Kidney (tissue), 13 donors: ENCODE measurements at regions not wholly inside any gene's neighbourhood (a gene's known extent, or its start where the extent isn't known, plus 50 kb on each side); places are given as distances from the start of the nearest gene placed in this dataset.
A peak's percentile ranks its signal among the peaks of the same experiment; 100 is the strongest.
"Not testable (repeated sequence)": the region's sequence is repeated elsewhere in the genome, so short reads cannot be mapped to it uniquely, and the experiment has no call there.

Experiments
- DNase-seq, 5 donors: peaks; one replicate each; pipeline ENCODE4 v3.0.0-alpha.2; 2013 to 2020
- FAIRE-seq: peaks from 2 replicates; lab custom pipeline; 2012; peaks lifted over from hg19 to GRCh38; lab: Jason Lieb, UNC
- H3K27ac ChIP-seq, 2 donors: one replicate each; pipeline ENCODE4 v1.7.0; 2013; ENCODE audit warnings: low read depth in 2 of 2, low read length in 2 of 2, inconsistent platforms in 1 of 2
- H3K27me3 ChIP-seq: one replicate; pipeline ENCODE4 v1.7.1; 2013; ENCODE audit warnings: low read length, inconsistent platforms; ENCODE audit not compliant: control insufficient read depth, insufficient read depth
- H3K36me3 ChIP-seq, 3 donors: one replicate each; pipeline versions ENCODE4 v1.7.0 to v1.7.1; 2013; ENCODE audit warnings: low read length in 3 of 3, control low read depth in 1 of 3, inconsistent platforms in 1 of 3; ENCODE audit not compliant: insufficient read depth in 3 of 3, control insufficient read depth in 2 of 3
- H3K4me1 ChIP-seq, 3 donors: one replicate each; pipeline versions ENCODE4 v1.7.0 to v1.7.1; 2013; ENCODE audit warnings: low read length in 3 of 3, inconsistent platforms in 1 of 3, low read depth in 1 of 3; ENCODE audit not compliant: control insufficient read depth in 2 of 3, insufficient read depth in 2 of 3
- H3K4me3 ChIP-seq, 3 donors: one replicate each; pipeline versions ENCODE4 v1.7.0 to v1.8.1; 2013; ENCODE audit warnings: low read length in 3 of 3, control low read depth in 1 of 3, inconsistent platforms in 1 of 3
- H3K9ac ChIP-seq, 3 donors: one replicate each; pipeline versions ENCODE4 v1.7.0 to v1.7.1; 2013; ENCODE audit warnings: low read length in 3 of 3, control low read depth in 1 of 3, inconsistent platforms in 1 of 3
- H3K9me3 ChIP-seq, 3 donors: one replicate each; pipeline versions ENCODE4 v1.7.0 to v1.7.1; 2013; ENCODE audit warnings: low read length in 3 of 3, control low read depth in 1 of 3, inconsistent platforms in 1 of 3; ENCODE audit not compliant: control insufficient read depth in 2 of 3, insufficient read depth in 1 of 3
- CTCF ChIP-seq: IDR thresholded peaks from 3 replicates; pipeline ENCODE4 v1.5.1; 2012; ENCODE audit warnings: mild to moderate bottlenecking, moderate library complexity, borderline replicate concordance; ENCODE audit not compliant: insufficient read depth; ENCODE audit errors: extremely low read depth
- intact Hi-C: fragments of 100-400 bp; cut with DNase I; formaldehyde crosslinking; loops from one replicate; pipeline ENCODE4 v1.11.1; 2022
- donor health status: control.
- donor health status: control.
- donor health status: control.
- donor health status: control.
- donor health status: control.
- donor health status: DM: yes; HTN: yes; CAD: no.
- donor health status: Normal renal cell carcinoma (clear cell type).

DNA sequence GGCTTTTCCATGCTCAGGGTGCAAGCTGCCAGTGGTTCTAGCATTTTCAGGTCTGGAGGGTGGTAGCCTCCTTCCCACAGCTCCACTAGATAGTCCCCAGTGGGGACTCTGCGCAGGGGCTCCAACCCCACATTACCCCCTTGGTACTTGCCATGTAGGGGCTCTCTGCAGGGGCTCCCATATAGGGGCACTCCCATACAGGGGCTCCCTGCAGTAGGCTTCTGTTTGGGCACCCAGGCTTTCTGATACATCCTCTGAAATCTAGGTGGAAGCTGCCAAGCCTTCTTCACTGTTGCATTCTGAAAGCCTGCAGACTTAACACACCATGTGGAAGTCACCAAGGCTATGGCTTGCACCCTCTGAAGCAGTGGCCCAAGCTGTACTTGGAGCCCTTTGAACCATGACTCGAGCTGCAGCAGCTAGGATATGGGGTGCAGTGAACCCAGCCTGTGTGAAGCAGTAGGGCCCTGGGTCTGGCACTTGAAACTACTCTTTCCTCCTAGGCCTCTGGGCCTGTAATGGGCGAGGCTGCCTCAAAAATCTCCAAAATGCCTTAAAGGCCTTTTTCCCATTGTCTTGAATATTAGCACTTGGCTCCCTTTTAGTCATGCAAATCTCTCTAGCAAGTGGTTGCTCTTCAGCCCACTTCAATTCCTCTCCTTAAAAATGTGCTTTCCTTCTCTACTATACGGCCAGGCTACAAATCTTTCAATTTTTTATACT lies 96.4 kb downstream of the TPRA1 start:
- DNase-seq (no peak), FAIRE-seq (no peak)
- TF ChIP-seq CTCF, result no peak
- no peak overlapping the region for H3K9ac ChIP-seq
- intact Hi-C loops, result no loop called here
- H3K36me3 ChIP-seq, result no peaks in the 10 kb centered on the region
- no peaks in the 10 kb centered on the region for H3K9me3 ChIP-seq
- no peaks in the 10 kb centered on the region for H3K27me3 ChIP-seq
- no peaks in the 10 kb centered on the region for H3K4me1 ChIP-seq
- no peak overlapping the region for H3K4me3 ChIP-seq
- H3K27ac ChIP-seq, result no peak overlapping the region

DNA sequence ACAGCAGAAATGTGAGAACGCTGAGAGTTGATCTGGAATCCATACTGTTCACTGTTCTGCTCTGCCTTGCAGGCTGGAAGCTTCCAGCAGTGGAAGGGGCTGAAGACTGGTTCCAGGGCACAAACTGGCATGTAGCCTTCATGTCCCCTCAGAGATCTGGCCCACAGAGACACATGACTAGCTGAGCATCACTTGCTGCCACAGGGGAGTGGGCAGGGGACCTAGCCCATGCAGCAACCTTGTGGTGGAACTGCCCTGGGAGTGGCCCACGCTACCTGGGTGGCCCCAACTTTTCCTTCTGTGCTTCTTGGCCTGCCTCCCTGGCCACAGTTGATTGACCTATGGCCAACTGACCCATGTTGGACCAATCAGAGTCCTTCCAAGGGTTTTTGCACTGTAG lies 98.1 kb downstream of the TPRA1 start:
- no peak for FAIRE-seq
- Histone ChIP-seq H3K9ac (no peak overlapping the region), H3K4me3 (no peak overlapping the region), H3K4me1 (no peaks in the 10 kb centered on the region), H3K27ac (no peak overlapping the region), H3K27me3 (no peaks in the 10 kb centered on the region), H3K9me3 (no peaks in the 10 kb centered on the region), H3K36me3 (no peaks in the 10 kb centered on the region)
- no peak for DNase-seq
- intact Hi-C loops, result no loop called here
- TF ChIP-seq CTCF, result no peak

DNA sequence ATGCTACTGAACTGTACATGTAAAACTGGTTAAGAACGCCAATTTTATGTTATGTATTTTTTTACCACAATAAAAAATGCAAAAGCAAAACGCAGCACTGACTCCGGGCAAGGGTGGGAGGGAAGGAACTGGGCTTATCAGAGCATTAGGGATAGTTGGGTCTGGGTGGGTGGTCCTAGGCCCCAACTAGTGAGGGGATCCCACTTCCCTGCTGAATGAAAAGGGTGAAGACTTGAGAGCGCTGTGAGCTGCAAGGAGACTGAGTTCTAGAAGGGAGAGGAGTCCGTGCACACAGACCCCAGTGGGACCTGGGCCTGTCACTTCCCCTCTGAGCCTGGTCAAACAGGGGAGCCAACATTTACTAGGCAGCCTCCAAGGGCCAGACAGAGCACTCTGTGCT lies 98.6 kb downstream of the TPRA1 start:
- no peak for TF ChIP-seq CTCF
- intact Hi-C loops, result no loop called here
- Histone ChIP-seq H3K27ac (no peak overlapping the region), H3K4me1 (no peaks in the 10 kb centered on the region), H3K27me3 (no peaks in the 10 kb centered on the region), H3K9me3 (no peaks in the 10 kb centered on the region), H3K9ac (no peak overlapping the region), H3K36me3 (no peaks in the 10 kb centered on the region), H3K4me3 (no peak overlapping the region)
- DNase-seq (peak in 1 of 5 donors; percentile 3), FAIRE-seq (no peak)

- Histone ChIP-seq H3K4me1 (no peaks in the 10 kb centered on the region), H3K9ac (no peak overlapping the region), H3K36me3 (no peaks in the 10 kb centered on the region), H3K9me3 (no peaks in the 10 kb centered on the region), H3K27me3 (no peaks in the 10 kb centered on the region), H3K27ac (no peak overlapping the region), H3K4me3 (no peak overlapping the region)
- FAIRE-seq, result no peak
- TF ChIP-seq CTCF, result no peak
- no peak for DNase-seq
- intact Hi-C loops, result no loop called here
Observed at GRCh38 chr3:127491323-127491722, 99.2 kb downstream of the TPRA1 start.

- intact Hi-C loops, H3K9me3 ChIP-seq, H3K27ac ChIP-seq, FAIRE-seq, H3K4me3 ChIP-seq, H3K9ac ChIP-seq, H3K4me1 ChIP-seq, H3K36me3 ChIP-seq, H3K27me3 ChIP-seq: not testable (repeated sequence)
- DNase-seq, result peak in 1 of 5 donors; percentile 5
Observed at GRCh38 chr3:127491024-127491305, 99.6 kb downstream of the TPRA1 start.
